ENCODE measurements at regions not wholly inside any gene's neighbourhood (a gene's known extent, or its start where the extent isn't known, plus 50 kb on each side); places are given as distances from the start of the nearest gene placed in this dataset.

DNA sequence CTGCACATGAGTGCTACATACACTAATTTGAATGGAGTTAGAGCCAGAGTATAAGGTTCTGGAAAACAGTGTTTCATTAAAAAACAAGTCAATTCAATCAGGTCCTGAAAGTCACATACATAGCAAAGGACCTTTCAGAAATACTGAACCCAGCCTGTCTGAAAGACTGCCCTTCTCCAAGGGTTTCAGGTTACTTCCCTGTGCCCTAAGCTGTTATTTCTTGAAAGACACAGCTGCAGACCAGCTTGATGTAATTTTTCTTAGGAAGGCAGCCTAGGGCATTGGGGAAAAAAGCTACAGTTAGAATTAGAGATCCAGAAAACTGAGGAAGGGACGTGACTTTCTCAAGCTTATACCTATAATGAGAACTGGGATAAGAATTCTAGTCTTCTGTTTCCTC lies 155.9 kb upstream of the MAOA start:
- no peak for TF ChIP-seq ZBTB7A (tag by site-specific recombination; IDR thresholded peaks at IDR 0.05; ENCODE audit: low read depth)
- TF ChIP-seq, protein P1, sequence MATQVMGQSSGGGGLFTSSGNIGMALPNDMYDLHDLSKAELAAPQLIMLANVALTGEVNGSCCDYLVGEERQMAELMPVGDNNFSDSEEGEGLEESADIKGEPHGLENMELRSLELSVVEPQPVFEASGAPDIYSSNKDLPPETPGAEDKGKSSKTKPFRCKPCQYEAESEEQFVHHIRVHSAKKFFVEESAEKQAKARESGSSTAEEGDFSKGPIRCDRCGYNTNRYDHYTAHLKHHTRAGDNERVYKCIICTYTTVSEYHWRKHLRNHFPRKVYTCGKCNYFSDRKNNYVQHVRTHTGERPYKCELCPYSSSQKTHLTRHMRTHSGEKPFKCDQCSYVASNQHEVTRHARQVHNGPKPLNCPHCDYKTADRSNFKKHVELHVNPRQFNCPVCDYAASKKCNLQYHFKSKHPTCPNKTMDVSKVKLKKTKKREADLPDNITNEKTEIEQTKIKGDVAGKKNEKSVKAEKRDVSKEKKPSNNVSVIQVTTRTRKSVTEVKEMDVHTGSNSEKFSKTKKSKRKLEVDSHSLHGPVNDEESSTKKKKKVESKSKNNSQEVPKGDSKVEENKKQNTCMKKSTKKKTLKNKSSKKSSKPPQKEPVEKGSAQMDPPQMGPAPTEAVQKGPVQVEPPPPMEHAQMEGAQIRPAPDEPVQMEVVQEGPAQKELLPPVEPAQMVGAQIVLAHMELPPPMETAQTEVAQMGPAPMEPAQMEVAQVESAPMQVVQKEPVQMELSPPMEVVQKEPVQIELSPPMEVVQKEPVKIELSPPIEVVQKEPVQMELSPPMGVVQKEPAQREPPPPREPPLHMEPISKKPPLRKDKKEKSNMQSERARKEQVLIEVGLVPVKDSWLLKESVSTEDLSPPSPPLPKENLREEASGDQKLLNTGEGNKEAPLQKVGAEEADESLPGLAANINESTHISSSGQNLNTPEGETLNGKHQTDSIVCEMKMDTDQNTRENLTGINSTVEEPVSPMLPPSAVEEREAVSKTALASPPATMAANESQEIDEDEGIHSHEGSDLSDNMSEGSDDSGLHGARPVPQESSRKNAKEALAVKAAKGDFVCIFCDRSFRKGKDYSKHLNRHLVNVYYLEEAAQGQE (tag by site-specific recombination; IDR thresholded peaks at IDR 0.05) = no peak
- TF ChIP-seq ZNF121 (tag by site-specific recombination; IDR thresholded peaks at IDR 0.05) = no peak
- no peak for TF ChIP-seq KLF7 (tag by site-specific recombination; IDR thresholded peaks at IDR 0.05; ENCODE audit: borderline replicate concordance)
- no peak for TF ChIP-seq ZNF302 (tag by site-specific recombination; IDR thresholded peaks at IDR 0.05; ENCODE audit: low read depth)
- TF ChIP-seq, protein P2, sequence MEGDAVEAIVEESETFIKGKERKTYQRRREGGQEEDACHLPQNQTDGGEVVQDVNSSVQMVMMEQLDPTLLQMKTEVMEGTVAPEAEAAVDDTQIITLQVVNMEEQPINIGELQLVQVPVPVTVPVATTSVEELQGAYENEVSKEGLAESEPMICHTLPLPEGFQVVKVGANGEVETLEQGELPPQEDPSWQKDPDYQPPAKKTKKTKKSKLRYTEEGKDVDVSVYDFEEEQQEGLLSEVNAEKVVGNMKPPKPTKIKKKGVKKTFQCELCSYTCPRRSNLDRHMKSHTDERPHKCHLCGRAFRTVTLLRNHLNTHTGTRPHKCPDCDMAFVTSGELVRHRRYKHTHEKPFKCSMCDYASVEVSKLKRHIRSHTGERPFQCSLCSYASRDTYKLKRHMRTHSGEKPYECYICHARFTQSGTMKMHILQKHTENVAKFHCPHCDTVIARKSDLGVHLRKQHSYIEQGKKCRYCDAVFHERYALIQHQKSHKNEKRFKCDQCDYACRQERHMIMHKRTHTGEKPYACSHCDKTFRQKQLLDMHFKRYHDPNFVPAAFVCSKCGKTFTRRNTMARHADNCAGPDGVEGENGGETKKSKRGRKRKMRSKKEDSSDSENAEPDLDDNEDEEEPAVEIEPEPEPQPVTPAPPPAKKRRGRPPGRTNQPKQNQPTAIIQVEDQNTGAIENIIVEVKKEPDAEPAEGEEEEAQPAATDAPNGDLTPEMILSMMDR (tag by site-specific recombination; IDR thresholded peaks at IDR 0.05) = no peak
